Right lung (tissue), 2 donors: ENCODE measurements at regions not wholly inside any gene's neighbourhood (a gene's known extent, or its start where the extent isn't known, plus 50 kb on each side); places are given as distances from the start of the nearest gene placed in this dataset.

ENCODE experiments used
- DNase-seq, 2 donors: peaks; one replicate each; pipeline ENCODE4 v3.0.0-alpha.2; 2013

GRCh38 chr1:101706366-101706765 lies 290.4 kb downstream of the OLFM3 start:
- no peak for DNase-seq

GRCh38 chr1:101709721-101710120 lies 287.0 kb downstream of the OLFM3 start:
- no peak for DNase-seq

- DNase-seq: no peak
Observed at GRCh38 chr1:101713760-101714159, 283.0 kb downstream of the OLFM3 start.

GRCh38 chr1:101723415-101723814 lies 273.3 kb downstream of the OLFM3 start:
- no peak for DNase-seq

GRCh38 chr1:101728029-101728428 lies 268.7 kb downstream of the OLFM3 start:
- no peak for DNase-seq

- DNase-seq: no peak
Observed at GRCh38 chr1:101730559-101730958, 266.2 kb downstream of the OLFM3 start.

GRCh38 chr1:101732261-101732660 lies 264.5 kb downstream of the OLFM3 start:
- DNase-seq: no peak

GRCh38 chr1:101733340-101733739 lies 263.4 kb downstream of the OLFM3 start:
- no peak for DNase-seq

GRCh38 chr1:101738475-101738874 lies 258.3 kb downstream of the OLFM3 start:
- DNase-seq: no peak

- no peak for DNase-seq
Observed at GRCh38 chr1:101739146-101739545, 257.6 kb downstream of the OLFM3 start.

- no peak for DNase-seq
Observed at GRCh38 chr1:101739826-101740330, 256.8 kb downstream of the OLFM3 start.

GRCh38 chr1:101741910-101742309 lies 254.8 kb downstream of the OLFM3 start:
- no peak for DNase-seq

- DNase-seq: no peak
Observed at GRCh38 chr1:101742509-101742908, 254.2 kb downstream of the OLFM3 start.

- peak; percentile 87 to 91 for DNase-seq
Observed at GRCh38 chr1:101745551-101746270, 251.0 kb downstream of the OLFM3 start.

GRCh38 chr1:101748077-101748476 lies 248.6 kb downstream of the OLFM3 start:
- DNase-seq: no peak
